OCI-LY7 (cell line): ENCODE measurements at regions not wholly inside any gene's neighbourhood (a gene's known extent, or its start where the extent isn't known, plus 50 kb on each side); places are given as distances from the start of the nearest gene placed in this dataset.

Experiments used
- BruUV-seq: library from RNA; stranded (reverse); fragments of 400-500 nt; replicated peaks from 2 replicates; lab custom pipeline; 2021; lab: Mats Ljungman, UMichigan
- CTCF ChIA-PET: fragments of 300-600 bp; sonication (Branson Sonifier 250); formaldehyde crosslinking; loops from one replicate; lab custom pipeline; 2022; ENCODE audit warnings: antibody characterized with exemption; ENCODE audit not compliant: unreplicated experiment; lab: Charles Lee
- POLR2A ChIA-PET: fragments of 300-600 bp; sonication (Branson Sonifier 250); formaldehyde crosslinking; loops from one replicate; lab custom pipeline; 2022; ENCODE audit warnings: antibody characterized with exemption; lab: Charles Lee
- DNase-seq: peaks from one replicate; pipeline ENCODE4 v3.0.0-alpha.2; 2015; ENCODE audit warnings: low spot score
- H2AFZ ChIP-seq: fragments of 200-600 bp; sonication (generic), shearing (Covaris generic); 2 replicates; pipeline ENCODE4 v1.6.1; 2014; ENCODE audit warnings: mild to moderate bottlenecking, antibody characterized with exemption, low read length, moderate library complexity
- H3K27ac ChIP-seq: fragments of 200-600 bp; sonication (generic); 2 replicates; pipeline ENCODE4 v1.5.1; 2014; ENCODE audit warnings: mixed run types, low read depth, mild to moderate bottlenecking, moderate library complexity, low read length, inconsistent platforms; ENCODE audit not compliant: poor library complexity, severe bottlenecking
- H3K36me3 ChIP-seq: fragments of 200-600 bp; sonication (generic); 2 replicates; pipeline ENCODE4 v1.6.1; 2014; ENCODE audit warnings: mild to moderate bottlenecking, antibody characterized with exemption, low read length, moderate library complexity, mixed read lengths; ENCODE audit not compliant: insufficient read depth
- H3K4me1 ChIP-seq: fragments of 200-600 bp; sonication (generic); 2 replicates; pipeline ENCODE4 v1.5.1; 2014; ENCODE audit warnings: mild to moderate bottlenecking, low read length; ENCODE audit not compliant: insufficient read depth, poor library complexity, severe bottlenecking
- H3K4me2 ChIP-seq: fragments of 200-600 bp; sonication (generic); 2 replicates; pipeline ENCODE4 v1.6.1; 2014; ENCODE audit warnings: mild to moderate bottlenecking, low read length
- H3K4me3 ChIP-seq: fragments of 200-600 bp; sonication (generic); 2 replicates; pipeline ENCODE4 v1.5.1; 2014; ENCODE audit warnings: mild to moderate bottlenecking, low read depth, low read length; ENCODE audit not compliant: poor library complexity, severe bottlenecking
- H3K79me2 ChIP-seq: fragments of 200-600 bp; sonication (generic); 2 replicates; pipeline ENCODE4 v1.6.1; 2016; ENCODE audit warnings: low read depth, mild to moderate bottlenecking, low read length, moderate library complexity, mixed read lengths; ENCODE audit not compliant: insufficient read depth
- H3K9me2 ChIP-seq: fragments of 200-600 bp; sonication (generic); 2 replicates; pipeline ENCODE4 v1.6.1; 2016; ENCODE audit warnings: mild to moderate bottlenecking, low read length, mixed read lengths; ENCODE audit not compliant: insufficient read depth
- H3K9me3 ChIP-seq: fragments of 200-600 bp; sonication (generic); 2 replicates; pipeline ENCODE4 v1.6.1; 2014; ENCODE audit warnings: mild to moderate bottlenecking, mixed run types, low read length, mixed read lengths
- H4K20me1 ChIP-seq: fragments of 200-600 bp; sonication (generic); 2 replicates; pipeline ENCODE4 v1.6.1; 2014; ENCODE audit warnings: mild to moderate bottlenecking, antibody characterized with exemption, low read length, moderate library complexity, mixed read lengths; ENCODE audit not compliant: insufficient read depth
- EZH2phosphoT487 ChIP-seq: fragments of 200-600 bp; sonication (generic); IDR thresholded peaks from 2 replicates; pipeline ENCODE4 v1.6.1; 2018; ENCODE audit warnings: low read depth, borderline replicate concordance, mild to moderate bottlenecking, mixed run types, antibody characterized with exemption, low read length, moderate library complexity, mixed read lengths
- intact Hi-C: fragments of 100-400 bp; cut with micrococcal nuclease; formaldehyde crosslinking; loops from one replicate; pipeline ENCODE4 v1.10.0; 2022; ENCODE audit not compliant: unreplicated experiment
- TF ChIP-seq, protein P1 (sequence below): fragments of 200-600 bp; sonication (generic); conservative IDR thresholded peaks from 2 replicates; pipeline ENCODE4 v1.5.1; 2014; ENCODE audit warnings: mild to moderate bottlenecking, antibody characterized with exemption, low read length, moderate library complexity, mixed read lengths

DNA sequence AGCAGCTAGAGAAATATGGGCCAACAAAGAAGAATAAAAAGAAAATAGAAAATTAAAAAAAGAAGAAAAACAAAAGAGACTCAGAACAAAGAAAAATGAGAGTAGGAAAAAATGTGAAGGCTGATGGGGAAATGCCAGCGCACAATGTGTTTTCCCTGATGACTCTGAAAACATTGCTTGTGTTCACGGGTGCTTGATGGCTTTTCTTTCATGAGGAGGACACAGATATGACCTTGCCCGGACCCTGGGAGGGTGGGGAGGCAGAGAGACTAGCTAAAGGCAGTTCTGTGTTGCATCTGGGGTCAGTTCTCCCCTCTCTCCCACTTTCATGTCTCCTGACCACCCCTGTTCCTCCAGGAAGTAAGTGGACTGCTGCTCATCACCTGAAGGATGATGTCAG, 125.9 kb downstream of the MOBP start:
- no peak for TF ChIP-seq EZH2phosphoT487
- TF ChIP-seq, protein P1, sequence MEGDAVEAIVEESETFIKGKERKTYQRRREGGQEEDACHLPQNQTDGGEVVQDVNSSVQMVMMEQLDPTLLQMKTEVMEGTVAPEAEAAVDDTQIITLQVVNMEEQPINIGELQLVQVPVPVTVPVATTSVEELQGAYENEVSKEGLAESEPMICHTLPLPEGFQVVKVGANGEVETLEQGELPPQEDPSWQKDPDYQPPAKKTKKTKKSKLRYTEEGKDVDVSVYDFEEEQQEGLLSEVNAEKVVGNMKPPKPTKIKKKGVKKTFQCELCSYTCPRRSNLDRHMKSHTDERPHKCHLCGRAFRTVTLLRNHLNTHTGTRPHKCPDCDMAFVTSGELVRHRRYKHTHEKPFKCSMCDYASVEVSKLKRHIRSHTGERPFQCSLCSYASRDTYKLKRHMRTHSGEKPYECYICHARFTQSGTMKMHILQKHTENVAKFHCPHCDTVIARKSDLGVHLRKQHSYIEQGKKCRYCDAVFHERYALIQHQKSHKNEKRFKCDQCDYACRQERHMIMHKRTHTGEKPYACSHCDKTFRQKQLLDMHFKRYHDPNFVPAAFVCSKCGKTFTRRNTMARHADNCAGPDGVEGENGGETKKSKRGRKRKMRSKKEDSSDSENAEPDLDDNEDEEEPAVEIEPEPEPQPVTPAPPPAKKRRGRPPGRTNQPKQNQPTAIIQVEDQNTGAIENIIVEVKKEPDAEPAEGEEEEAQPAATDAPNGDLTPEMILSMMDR = no peak
- Histone ChIP-seq H3K9me2 (no peaks in the 10 kb centered on the region), H4K20me1 (no peaks in the 10 kb centered on the region), H3K4me3 (no peak overlapping the region), H3K4me2 (no peak overlapping the region), H2AFZ (no peak overlapping the region), H3K4me1 (no peaks in the 10 kb centered on the region), H3K9me3 (no peaks in the 10 kb centered on the region), H3K27ac (no peak overlapping the region), H3K79me2 (no peaks in the 10 kb centered on the region), H3K36me3 (no peaks in the 10 kb centered on the region)
- DNase-seq = no peak
- BruUV-seq = no TSS peak
- CTCF ChIA-PET = no interaction called here
- POLR2A ChIA-PET = no interaction called here
- intact Hi-C loops = no loop called here

DNA sequence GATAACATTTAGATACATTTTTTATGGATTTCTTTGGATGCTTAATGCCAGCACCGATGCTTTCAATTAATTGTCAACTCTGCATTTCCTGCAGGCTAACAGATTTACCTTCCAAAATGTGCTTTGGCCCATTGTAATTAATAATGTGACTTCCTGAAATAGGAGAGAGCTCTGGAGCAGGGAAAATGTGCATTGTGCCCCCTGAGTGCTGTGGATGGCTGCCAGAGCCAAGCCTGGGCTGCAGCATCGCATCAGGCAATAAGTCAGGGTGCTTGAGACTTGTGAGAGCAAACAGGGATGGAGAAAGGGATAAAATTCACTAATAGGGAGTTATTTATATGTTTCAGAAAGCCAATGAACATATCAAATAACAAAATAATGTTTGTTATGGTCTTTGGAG, 133.8 kb downstream of the MOBP start:
- CTCF ChIA-PET = no interaction called here
- POLR2A ChIA-PET = no interaction called here

DNA sequence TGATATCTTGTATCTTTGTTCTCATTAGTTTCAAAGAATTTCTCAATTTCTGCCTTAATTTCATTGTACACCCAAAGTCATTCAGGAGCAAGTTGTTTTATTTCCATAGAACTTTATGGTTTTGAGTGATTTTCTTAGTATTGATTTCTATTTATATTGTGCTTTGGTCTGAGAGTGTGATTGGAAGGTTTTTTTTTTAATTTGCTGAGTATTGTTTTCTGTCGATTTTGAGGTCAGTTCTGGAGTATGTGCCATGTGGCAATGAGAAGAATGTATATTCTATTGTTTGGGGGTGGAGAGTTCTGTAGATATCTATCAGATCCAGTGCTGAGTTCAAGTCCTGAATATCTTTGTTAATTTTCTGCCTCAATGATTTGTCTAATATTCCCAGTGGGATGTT, 138.4 kb downstream of the MOBP start:
- Histone ChIP-seq H4K20me1 (no peaks in the 10 kb centered on the region), H3K4me2 (no peak overlapping the region), H3K27ac (no peak overlapping the region), H3K9me2 (no peaks in the 10 kb centered on the region), H3K9me3 (no peaks in the 10 kb centered on the region), H2AFZ (no peak overlapping the region), H3K36me3 (no peaks in the 10 kb centered on the region), H3K4me3 (no peak overlapping the region), H3K4me1 (no peaks in the 10 kb centered on the region), H3K79me2 (no peaks in the 10 kb centered on the region)
- TF ChIP-seq EZH2phosphoT487 = no peak
- no peak for DNase-seq
- ChIA-PET CTCF (no interaction called here), POLR2A (no interaction called here)
- intact Hi-C loops = no loop called here
- BruUV-seq = no TSS peak

More for the DNA sequence above, 133.8 kb downstream of the MOBP start:
- Histone ChIP-seq H2AFZ (no peak overlapping the region), H3K79me2 (no peaks in the 10 kb centered on the region), H3K4me1 (no peaks in the 10 kb centered on the region), H3K27ac (no peak overlapping the region), H3K9me3 (no peaks in the 10 kb centered on the region), H3K4me2 (no peak overlapping the region), H3K4me3 (no peak overlapping the region), H3K9me2 (no peaks in the 10 kb centered on the region), H3K36me3 (no peaks in the 10 kb centered on the region), H4K20me1 (no peaks in the 10 kb centered on the region)
- BruUV-seq = no TSS peak
- intact Hi-C loops = no loop called here
- TF ChIP-seq, protein P1 = no peak
- TF ChIP-seq EZH2phosphoT487 = no peak
- no peak for DNase-seq
